Activated CD8-positive, alpha-beta memory T cell treated with anti-CD3 and anti-CD28 coated beads for 4 hours (primary cell): ENCODE measurements at regions not wholly inside any gene's neighbourhood (a gene's known extent, or its start where the extent isn't known, plus 50 kb on each side); places are given as distances from the start of the nearest gene placed in this dataset.
"Not testable (repeated sequence)": the region's sequence is repeated elsewhere in the genome, so short reads cannot be mapped to it uniquely, and the experiment has no call there.

ENCODE experiments used
- DNase-seq, 2 donors: peaks; one replicate each; pipeline ENCODE4 v3.0.0-alpha.2; 2020; ENCODE audit warnings: low read depth in 2 of 2

- DNase-seq: no peak
These were observed 583.1 kb downstream of the TFAP2A start for GRCh38 chr6:9831783-9832182.

GRCh38 chr6:9830808-9831207 lies 584.1 kb downstream of the TFAP2A start:
- no peak for DNase-seq

GRCh38 chr6:9825526-9825925 lies 589.3 kb downstream of the TFAP2A start:
- no peak for DNase-seq

- not testable (repeated sequence) for DNase-seq
These were observed 604.1 kb downstream of the TFAP2A start for GRCh38 chr6:9810727-9811126.

GRCh38 chr6:9810286-9810685 lies 604.6 kb downstream of the TFAP2A start:
- DNase-seq: no peak

- no peak for DNase-seq
These were observed 608.7 kb downstream of the TFAP2A start for GRCh38 chr6:9806195-9806594.

- no peak for DNase-seq
These were observed 613.6 kb downstream of the TFAP2A start for GRCh38 chr6:9801249-9801754.

- no peak for DNase-seq
These were observed 615.3 kb downstream of the TFAP2A start for GRCh38 chr6:9799582-9799981.

GRCh38 chr6:9796827-9797226 lies 618.0 kb downstream of the TFAP2A start:
- no peak for DNase-seq

- no peak for DNase-seq
These were observed 619.0 kb downstream of the TFAP2A start for GRCh38 chr6:9795880-9796279.

GRCh38 chr6:9789201-9789600 lies 625.7 kb downstream of the TFAP2A start:
- DNase-seq: no peak

GRCh38 chr6:9784786-9785185 lies 630.1 kb downstream of the TFAP2A start:
- no peak for DNase-seq

GRCh38 chr6:9783567-9783966 lies 631.3 kb downstream of the TFAP2A start:
- no peak for DNase-seq

GRCh38 chr6:9766240-9766915 lies 648.5 kb downstream of the TFAP2A start:
- no peak for DNase-seq

GRCh38 chr6:9761220-9761619 lies 653.7 kb downstream of the TFAP2A start:
- DNase-seq: no peak

GRCh38 chr6:9754515-9754914 lies 660.4 kb downstream of the TFAP2A start:
- DNase-seq: no peak

- no peak for DNase-seq
These were observed 668.9 kb downstream of the TFAP2A start for GRCh38 chr6:9745966-9746365.

- DNase-seq: no peak
These were observed 669.4 kb downstream of the TFAP2A start for GRCh38 chr6:9745476-9745875.

GRCh38 chr6:9744119-9744518 lies 670.8 kb downstream of the TFAP2A start:
- DNase-seq: no peak

- DNase-seq: no peak
These were observed 682.8 kb downstream of the TFAP2A start for GRCh38 chr6:9732056-9732455.

- DNase-seq: not testable (repeated sequence)
These were observed 689.1 kb downstream of the TFAP2A start for GRCh38 chr6:9725776-9726175.

- DNase-seq: no peak
These were observed 697.3 kb downstream of the TFAP2A start for GRCh38 chr6:9717568-9717967.

- no peak for DNase-seq
These were observed 703.5 kb downstream of the TFAP2A start for GRCh38 chr6:9711365-9711764.

GRCh38 chr6:9710574-9710973 lies 704.3 kb downstream of the TFAP2A start:
- no peak for DNase-seq
